ENCODE measurements at regions not wholly inside any gene's neighbourhood (a gene's known extent, or its start where the extent isn't known, plus 50 kb on each side); places are given as distances from the start of the nearest gene placed in this dataset.

GRCh38 chr1:4362314-4363044, 291.9 kb upstream of the AJAP1 start:
- Histone ChIP-seq H3K27ac (no peak overlapping the region), H3K4me1 (no peaks in the 10 kb centered on the region), H3K36me3 (no peaks in the 10 kb centered on the region), H3K4me3 (no peak overlapping the region), H3K9me3 (no peaks in the 10 kb centered on the region), H3K27me3 (peaks cover 0 to 22% of the 10 kb centered on the region in 2 donors)
- intact Hi-C loops (cut with DNase I; ENCODE audit: low total_unique reads): no loop called here
- TF ChIP-seq CTCF (IDR thresholded peaks at IDR 0.05): no peak
- no peak for DNase-seq

- Histone ChIP-seq H3K4me1 (no peaks in the 10 kb centered on the region), H3K4me3 (no peak overlapping the region), H3K27ac (no peak overlapping the region), H3K27me3 (peaks cover 0 to 2% of the 10 kb centered on the region in 2 donors), H3K9me3 (no peaks in the 10 kb centered on the region), H3K36me3 (no peaks in the 10 kb centered on the region)
- no peak for TF ChIP-seq CTCF (IDR thresholded peaks at IDR 0.05)
- intact Hi-C loops (cut with DNase I; ENCODE audit: low total_unique reads): no loop called here
- no peak for DNase-seq
Observed at GRCh38 chr1:4366091-4366490, 288.3 kb upstream of the AJAP1 start.

- no peak for TF ChIP-seq CTCF (IDR thresholded peaks at IDR 0.05)
- H3K4me3 ChIP-seq: no peak overlapping the region
- no peak for DNase-seq
- H3K4me1 ChIP-seq: no peaks in the 10 kb centered on the region
- no peaks in the 10 kb centered on the region for H3K27me3 ChIP-seq
- intact Hi-C loops (cut with DNase I; ENCODE audit: low total_unique reads): no loop called here
- no peak overlapping the region for H3K27ac ChIP-seq
- no peaks in the 10 kb centered on the region for H3K36me3 ChIP-seq
- H3K9me3 ChIP-seq: no peaks in the 10 kb centered on the region
Observed at GRCh38 chr1:4367230-4367777, 287.1 kb upstream of the AJAP1 start.

- H3K9me3 ChIP-seq: no peaks in the 10 kb centered on the region
- no peak overlapping the region for H3K4me3 ChIP-seq
- no peak for DNase-seq
- no peak overlapping the region for H3K27ac ChIP-seq
- TF ChIP-seq CTCF (IDR thresholded peaks at IDR 0.05): no peak
- no peaks in the 10 kb centered on the region for H3K36me3 ChIP-seq
- intact Hi-C loops (cut with DNase I; ENCODE audit: low total_unique reads): no loop called here
- no peaks in the 10 kb centered on the region for H3K4me1 ChIP-seq
- H3K27me3 ChIP-seq: no peaks in the 10 kb centered on the region
Observed at GRCh38 chr1:4369335-4369734, 285.1 kb upstream of the AJAP1 start.

GRCh38 chr1:4371849-4372248, 282.6 kb upstream of the AJAP1 start:
- intact Hi-C loops (cut with DNase I; ENCODE audit: low total_unique reads): no loop called here
- no peak for DNase-seq
- Histone ChIP-seq H3K9me3 (no peaks in the 10 kb centered on the region), H3K4me3 (no peak overlapping the region), H3K27ac (no peak overlapping the region), H3K27me3 (no peaks in the 10 kb centered on the region), H3K4me1 (no peaks in the 10 kb centered on the region), H3K36me3 (no peaks in the 10 kb centered on the region)
- no peak for TF ChIP-seq CTCF (IDR thresholded peaks at IDR 0.05)

Data from tibial artery (tissue), 4 donors.